Neuronal stem cell (in vitro differentiated cells): ENCODE measurements at regions not wholly inside any gene's neighbourhood (a gene's known extent, or its start where the extent isn't known, plus 50 kb on each side); places are given as distances from the start of the nearest gene placed in this dataset.

Experiments
- DNase-seq: peaks from one replicate; pipeline ENCODE4 v3.0.0-alpha.2; 2013; ENCODE audit warnings: low spot score
- H2AFZ ChIP-seq: one replicate; pipeline ENCODE4 v1.6.1; 2013; ENCODE audit warnings: mild to moderate bottlenecking, low read length, inconsistent platforms
- H2AK5ac ChIP-seq: 2 replicates; pipeline ENCODE4 v1.6.1; 2013; ENCODE audit warnings: low read depth, mild to moderate bottlenecking, inconsistent platforms, low read length, moderate library complexity, mixed read lengths
- H2BK120ac ChIP-seq: 2 replicates; pipeline ENCODE4 v1.6.1; 2013; ENCODE audit warnings: low read depth, mild to moderate bottlenecking, inconsistent platforms, low read length, moderate library complexity, mixed read lengths
- H2BK12ac ChIP-seq: one replicate; pipeline ENCODE4 v1.6.1; 2013; ENCODE audit warnings: low read length, inconsistent platforms
- H2BK15ac ChIP-seq: 2 replicates; pipeline ENCODE4 v1.6.1; 2013; ENCODE audit warnings: mild to moderate bottlenecking, low read length, inconsistent platforms, mixed read lengths
- H2BK5ac ChIP-seq: one replicate; pipeline ENCODE4 v1.6.1; 2013; ENCODE audit warnings: inconsistent platforms, mild to moderate bottlenecking, low read length, moderate library complexity
- H3K14ac ChIP-seq: one replicate; pipeline ENCODE4 v1.6.1; 2013; ENCODE audit warnings: low read length, inconsistent platforms
- H3K18ac ChIP-seq: 2 replicates; pipeline ENCODE4 v1.6.1; 2013; ENCODE audit warnings: low read length, inconsistent platforms
- H3K23ac ChIP-seq: 2 replicates; pipeline ENCODE4 v1.6.1; 2013; ENCODE audit warnings: low read depth, mild to moderate bottlenecking, mixed read lengths, low read length, inconsistent platforms; ENCODE audit not compliant: poor library complexity
- H3K27ac ChIP-seq: replicated peaks from 3 replicates; pipeline ENCODE4 v1.5.1; 2013; ENCODE audit warnings: low read length, inconsistent platforms
- H3K27me3 ChIP-seq, 3 experiments: 2 replicates each; pipeline ENCODE4 v1.6.1; 2013; ENCODE audit warnings: low read length in 3 of 3, mild to moderate bottlenecking in 2 of 3, inconsistent platforms in 1 of 3, low read depth in 1 of 3, mixed read lengths in 1 of 3, moderate library complexity in 1 of 3; ENCODE audit not compliant: control insufficient read depth in 3 of 3, insufficient read depth in 3 of 3
- H3K36me3 ChIP-seq, 2 donors: replicated peaks in 1 of 2; 2 replicates each; pipeline ENCODE4 v1.6.1; 2013; ENCODE audit warnings: low read length in 2 of 2; ENCODE audit not compliant: control insufficient read depth in 2 of 2, insufficient read depth in 2 of 2
- H3K4ac ChIP-seq: 2 replicates; pipeline ENCODE4 v1.6.1; 2013; ENCODE audit warnings: inconsistent platforms, mild to moderate bottlenecking, low read length, moderate library complexity
- H3K4me1 ChIP-seq, 2 donors: 1 replicate in 1 of 2; 2 replicates in 1 of 2; pipeline ENCODE4 v1.6.1; 2013; ENCODE audit warnings: low read length in 2 of 2, low read depth in 1 of 2; ENCODE audit not compliant: control insufficient read depth in 2 of 2, insufficient read depth in 1 of 2
- H3K4me2 ChIP-seq: one replicate; pipeline ENCODE4 v1.6.1; 2013; ENCODE audit warnings: mild to moderate bottlenecking, low read length, inconsistent platforms; ENCODE audit not compliant: insufficient read depth, poor library complexity, severe bottlenecking
- H3K4me3 ChIP-seq, 2 donors: 2 replicates each; pipeline ENCODE4 v1.5.1; 2013; ENCODE audit warnings: low read length in 2 of 2, mild to moderate bottlenecking in 2 of 2, inconsistent platforms in 1 of 2, moderate library complexity in 1 of 2
- H3K79me1 ChIP-seq: one replicate; pipeline ENCODE4 v1.6.1; 2013; ENCODE audit warnings: low read depth, mild to moderate bottlenecking, inconsistent platforms, low read length, moderate library complexity
- H3K9ac ChIP-seq: one replicate; pipeline ENCODE4 v1.6.1; 2013; ENCODE audit warnings: mild to moderate bottlenecking, low read depth, low read length, inconsistent platforms; ENCODE audit not compliant: poor library complexity
- H3K9me3 ChIP-seq, 2 donors: replicated peaks in 1 of 2; 2 replicates each; pipeline versions ENCODE3 to v1.6.1; 2013; ENCODE audit warnings: low read length in 2 of 2, mild to moderate bottlenecking in 2 of 2, inconsistent platforms in 1 of 2, low read depth in 1 of 2, mixed read lengths in 1 of 2, moderate library complexity in 1 of 2; ENCODE audit not compliant: control insufficient read depth in 2 of 2, insufficient read depth in 1 of 2
- H4K8ac ChIP-seq: one replicate; pipeline ENCODE4 v1.6.1; 2013; ENCODE audit warnings: low read depth, mild to moderate bottlenecking, inconsistent platforms, low read length, moderate library complexity
- H4K91ac ChIP-seq: one replicate; pipeline ENCODE4 v1.6.1; 2013; ENCODE audit warnings: low read length, low read depth, mild to moderate bottlenecking, inconsistent platforms; ENCODE audit not compliant: poor library complexity
- WGBS, 2 donors: extraction: QIAGEN DNeasy Blood & Tissue Kit; methylation state at CpG; one replicate each; pipeline ENCODE4 v1.1.7; 2013; ENCODE audit warnings: missing lambda C conversion rate in 2 of 2, mixed read lengths in 1 of 2; ENCODE audit not compliant: insufficient read length in 2 of 2, insufficient replicate concordance in 1 of 2; ENCODE audit errors: extremely low coverage in 2 of 2; 5-methylcytosine and 5-hydroxymethylcytosine counted together

DNA sequence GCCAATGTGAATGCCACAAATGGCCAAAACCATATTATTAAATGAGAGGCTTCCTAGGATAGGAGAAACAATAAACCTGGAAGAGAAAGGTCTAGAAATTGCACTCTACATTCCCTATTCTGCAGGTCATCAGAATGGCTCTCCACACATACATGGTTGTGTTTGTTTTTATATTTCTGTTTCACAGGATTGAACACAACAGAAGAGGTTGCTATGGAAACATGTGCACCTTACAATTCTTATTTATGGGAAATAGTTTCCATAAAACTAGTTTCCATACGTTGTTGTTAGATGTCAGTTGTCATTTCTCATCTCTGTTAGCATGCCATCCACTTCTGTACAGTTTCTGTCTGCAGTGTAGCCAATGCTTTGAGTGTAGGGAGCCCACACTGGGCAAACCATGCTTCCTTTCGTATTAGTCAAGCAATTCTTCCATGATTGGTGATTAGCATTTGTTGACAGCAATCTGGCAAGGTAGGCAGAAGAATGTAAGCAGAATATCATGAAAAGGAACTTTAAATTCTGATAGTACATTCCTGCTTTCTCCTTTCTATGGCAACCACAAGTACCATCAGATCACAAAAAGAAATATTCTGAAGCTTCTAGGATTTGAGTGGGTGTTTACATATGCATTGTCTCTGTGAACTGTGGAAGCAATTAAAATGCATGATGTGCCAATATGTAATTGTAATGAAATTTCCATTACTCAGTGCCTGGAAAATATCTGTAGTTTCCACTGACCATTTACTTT is 141.6 kb upstream of the AVPR1A start:
- no peak overlapping the region for H3K9ac ChIP-seq
- H3K79me1 ChIP-seq, result no peaks in the 10 kb centered on the region
- H4K91ac ChIP-seq, result no peak overlapping the region
- H3K36me3 ChIP-seq, result no peaks in the 10 kb centered on the region
- no peak overlapping the region for H3K14ac ChIP-seq
- H3K4me2 ChIP-seq, result no peak overlapping the region
- H3K18ac ChIP-seq, result no peak overlapping the region
- no peak overlapping the region for H2BK120ac ChIP-seq
- no peak overlapping the region for H3K27ac ChIP-seq
- no peaks in the 10 kb centered on the region for H3K27me3 ChIP-seq
- WGBS, 2 donors, result no CpG with 5 or more reads among the region's 2 CpGs
- H3K23ac ChIP-seq, result no peak overlapping the region
- H2BK12ac ChIP-seq, result no peak overlapping the region
- H2AK5ac ChIP-seq, result no peak overlapping the region
- H4K8ac ChIP-seq, result no peak overlapping the region
- H3K9me3 ChIP-seq, result no peaks in the 10 kb centered on the region
- no peak for DNase-seq
- peaks cover 0 to 10% of the 10 kb centered on the region in 2 donors for H3K4me1 ChIP-seq
- H3K4me3 ChIP-seq, result no peak overlapping the region
- no peak overlapping the region for H2BK5ac ChIP-seq
- no peak overlapping the region for H2BK15ac ChIP-seq
- no peak overlapping the region for H2AFZ ChIP-seq
- H3K4ac ChIP-seq, result no peak overlapping the region

DNA sequence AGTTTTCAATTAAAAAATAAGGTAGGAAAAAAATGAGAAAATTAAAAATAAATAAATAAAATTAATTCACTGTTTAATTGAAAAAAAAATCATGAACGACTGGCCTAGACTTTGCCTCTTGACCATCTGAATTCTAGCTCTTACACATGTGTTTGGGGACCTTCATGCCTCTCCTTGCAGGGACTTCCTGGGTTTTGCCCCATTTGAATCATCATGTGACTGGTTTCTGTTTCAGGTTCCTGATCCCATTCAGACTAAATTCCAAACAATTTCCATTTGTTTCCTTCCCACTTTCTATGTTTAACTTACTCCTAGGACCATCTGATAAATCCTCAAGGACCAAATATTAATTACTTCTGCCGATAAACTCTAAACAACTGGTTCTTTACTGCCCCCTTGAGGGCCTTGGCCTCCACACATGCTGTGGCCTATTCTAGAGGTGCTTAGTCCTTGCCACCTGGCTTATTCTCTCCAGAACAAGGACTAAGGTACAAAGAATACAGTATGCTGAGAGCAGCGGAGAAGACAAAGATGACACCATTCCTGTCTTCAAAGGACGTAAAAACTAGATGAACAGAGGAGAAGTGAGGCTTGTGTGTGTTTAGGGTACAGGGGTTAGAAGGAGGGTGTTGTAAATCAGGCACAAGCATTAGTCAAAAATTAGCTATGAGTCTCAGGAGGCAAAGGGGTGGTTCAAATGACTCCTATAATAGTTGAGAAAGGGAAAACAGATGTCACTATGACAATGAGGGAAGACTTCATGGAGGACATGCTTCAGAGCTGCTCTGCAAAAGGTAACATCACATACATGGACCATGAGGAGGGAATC is 125.8 kb upstream of the AVPR1A start:
- Histone ChIP-seq H3K14ac (no peak overlapping the region), H3K79me1 (no peaks in the 10 kb centered on the region), H2AFZ (no peak overlapping the region), H3K4me1 (no peaks in the 10 kb centered on the region), H3K9me3 (no peaks in the 10 kb centered on the region), H3K23ac (no peak overlapping the region), H4K8ac (no peak overlapping the region), H2BK120ac (no peak overlapping the region), H3K9ac (no peak overlapping the region), H3K4me3 (no peak overlapping the region), H3K4me2 (no peak overlapping the region), H3K36me3 (no peaks in the 10 kb centered on the region), H2BK5ac (no peak overlapping the region), H4K91ac (no peak overlapping the region), H2BK15ac (no peak overlapping the region), H3K27me3 (no peaks in the 10 kb centered on the region), H3K27ac (no peak overlapping the region), H2AK5ac (no peak overlapping the region), H3K18ac (no peak overlapping the region), H2BK12ac (no peak overlapping the region), H3K4ac (no peak overlapping the region)
- no CpG with 5 or more reads among the region's 4 CpGs for WGBS, 2 donors
- peak; percentile 40 for DNase-seq

DNA sequence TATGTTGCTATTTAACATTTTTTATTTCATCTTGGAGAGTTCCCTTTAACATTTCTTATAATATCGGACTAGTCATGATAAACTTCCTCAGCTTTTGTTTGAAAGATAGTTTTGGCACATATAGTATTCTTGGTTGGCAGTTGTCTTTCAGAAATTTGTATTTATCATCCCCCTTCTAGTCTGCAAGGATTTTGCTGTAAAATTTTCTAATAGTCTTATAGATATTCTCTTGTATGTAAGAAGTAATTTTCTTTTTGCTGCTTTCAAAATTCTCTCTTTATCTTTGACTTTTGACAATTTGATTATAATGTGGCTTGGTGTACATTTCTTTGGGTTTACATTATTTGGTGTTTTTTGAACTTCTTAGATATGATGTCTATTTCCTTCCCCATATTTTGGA is 116.0 kb upstream of the AVPR1A start:
- H3K9me3 ChIP-seq, result peaks cover 0 to 2% of the 10 kb centered on the region in 2 donors
- H2AFZ ChIP-seq, result no peak overlapping the region
- no peak overlapping the region for H2BK120ac ChIP-seq
- no peak overlapping the region for H3K4me2 ChIP-seq
- no peak overlapping the region for H3K4ac ChIP-seq
- H3K14ac ChIP-seq, result no peak overlapping the region
- no peak overlapping the region for H3K9ac ChIP-seq
- no peak overlapping the region for H2AK5ac ChIP-seq
- no peak overlapping the region for H2BK15ac ChIP-seq
- H3K36me3 ChIP-seq, result no peaks in the 10 kb centered on the region
- no peaks in the 10 kb centered on the region for H3K79me1 ChIP-seq
- no peaks in the 10 kb centered on the region for H3K4me1 ChIP-seq
- no peak overlapping the region for H2BK12ac ChIP-seq
- H3K18ac ChIP-seq, result no peak overlapping the region
- no peak overlapping the region for H3K23ac ChIP-seq
- no peak overlapping the region for H3K4me3 ChIP-seq
- H4K91ac ChIP-seq, result no peak overlapping the region
- H3K27me3 ChIP-seq, result no peaks in the 10 kb centered on the region
- no CpG with 5 or more reads among the region's 1 CpG for WGBS, 2 donors
- no peak for DNase-seq
- H3K27ac ChIP-seq, result no peak overlapping the region
- no peak overlapping the region for H4K8ac ChIP-seq
- no peak overlapping the region for H2BK5ac ChIP-seq

DNA sequence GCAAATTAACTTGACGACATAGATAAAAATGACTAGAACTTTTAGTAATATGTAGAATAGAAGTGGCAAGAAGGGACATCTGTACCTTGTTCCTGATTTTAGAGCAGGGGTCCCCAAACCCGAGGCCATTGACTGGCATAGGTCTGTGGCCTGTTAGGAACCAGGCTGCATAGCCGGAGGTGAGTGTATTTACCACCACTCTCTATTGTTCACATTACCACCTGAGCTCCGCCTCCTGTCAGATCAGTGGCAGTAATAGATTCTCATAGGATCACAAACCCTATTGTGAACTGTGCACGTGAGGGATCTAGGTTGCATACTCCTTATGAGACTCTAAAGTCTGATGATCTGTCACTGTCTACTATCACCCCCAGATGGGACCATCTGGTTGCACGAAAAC is 113.6 kb upstream of the AVPR1A start:
- no peaks in the 10 kb centered on the region for H3K36me3 ChIP-seq
- H2BK5ac ChIP-seq, result no peak overlapping the region
- no peak overlapping the region for H2AFZ ChIP-seq
- no peak overlapping the region for H3K14ac ChIP-seq
- no CpG with 5 or more reads among the region's 6 CpGs for WGBS, 2 donors
- no peak overlapping the region for H2BK120ac ChIP-seq
- H3K27ac ChIP-seq, result no peak overlapping the region
- no peak overlapping the region for H3K23ac ChIP-seq
- H4K91ac ChIP-seq, result no peak overlapping the region
- H4K8ac ChIP-seq, result no peak overlapping the region
- H3K79me1 ChIP-seq, result no peaks in the 10 kb centered on the region
- H3K4me2 ChIP-seq, result no peak overlapping the region
- no peak for DNase-seq
- H3K18ac ChIP-seq, result no peak overlapping the region
- H2AK5ac ChIP-seq, result no peak overlapping the region
- no peak overlapping the region for H3K4me3 ChIP-seq
- no peak overlapping the region for H2BK12ac ChIP-seq
- H3K4ac ChIP-seq, result no peak overlapping the region
- peaks cover 0 to 2% of the 10 kb centered on the region in 2 donors for H3K9me3 ChIP-seq
- H3K9ac ChIP-seq, result no peak overlapping the region
- no peaks in the 10 kb centered on the region for H3K27me3 ChIP-seq
- H2BK15ac ChIP-seq, result no peak overlapping the region
- no peaks in the 10 kb centered on the region for H3K4me1 ChIP-seq
